HG03460 (cell line): ENCODE measurements at regions not wholly inside any gene's neighbourhood (a gene's known extent, or its start where the extent isn't known, plus 50 kb on each side); places are given as distances from the start of the nearest gene placed in this dataset.

Experiments used
- ATAC-seq: cut with Tn5 transposase; IDR thresholded peaks from one replicate; pipeline ENCODE4 v1.9.1; 2021; ENCODE audit not compliant: unreplicated experiment

DNA sequence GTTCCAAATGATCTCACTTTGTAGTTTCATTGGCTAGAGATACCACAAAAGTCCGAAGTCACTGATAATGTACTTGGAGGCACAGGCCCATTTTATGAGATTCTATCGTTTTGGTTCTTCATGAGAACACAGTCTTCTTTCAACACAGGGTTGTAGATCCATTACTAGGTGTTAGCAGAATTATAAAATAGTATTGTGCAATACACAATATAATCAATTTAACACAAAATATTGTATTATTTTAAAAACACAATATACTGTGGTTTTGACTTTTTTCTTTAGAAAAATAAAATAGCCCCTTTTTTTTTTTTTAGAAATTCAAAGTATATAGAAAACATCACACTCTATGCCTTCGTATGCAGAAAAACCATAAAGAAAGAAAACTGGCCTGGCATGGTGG lies 138.6 kb upstream of the TSC22D2 start:
- no peak for ATAC-seq

- no peak for ATAC-seq
Observed at GRCh38 chr3:150268426-150269391, 139.4 kb upstream of the TSC22D2 start.

DNA sequence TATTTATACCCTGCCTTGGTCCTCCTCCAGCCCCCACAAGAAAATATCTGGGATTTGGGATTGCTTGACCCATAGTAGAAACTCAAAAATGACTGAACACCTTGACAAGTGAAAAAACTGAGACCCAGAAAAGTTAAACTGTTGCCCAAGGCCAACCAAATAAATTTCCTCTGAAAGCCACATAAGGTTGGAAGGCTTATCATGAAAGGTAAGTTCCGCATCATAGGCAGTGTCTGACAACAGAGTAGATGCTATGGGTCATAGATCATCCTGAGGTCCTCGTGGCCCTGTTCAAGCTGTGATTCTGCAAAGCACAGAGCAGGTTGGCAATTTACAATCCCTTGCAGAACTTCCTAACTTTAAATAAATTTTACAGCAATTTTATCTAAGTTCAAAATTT lies 140.8 kb upstream of the TSC22D2 start:
- no peak for ATAC-seq

GRCh38 chr3:150265305-150265704 lies 142.8 kb upstream of the TSC22D2 start:
- no peak for ATAC-seq

DNA sequence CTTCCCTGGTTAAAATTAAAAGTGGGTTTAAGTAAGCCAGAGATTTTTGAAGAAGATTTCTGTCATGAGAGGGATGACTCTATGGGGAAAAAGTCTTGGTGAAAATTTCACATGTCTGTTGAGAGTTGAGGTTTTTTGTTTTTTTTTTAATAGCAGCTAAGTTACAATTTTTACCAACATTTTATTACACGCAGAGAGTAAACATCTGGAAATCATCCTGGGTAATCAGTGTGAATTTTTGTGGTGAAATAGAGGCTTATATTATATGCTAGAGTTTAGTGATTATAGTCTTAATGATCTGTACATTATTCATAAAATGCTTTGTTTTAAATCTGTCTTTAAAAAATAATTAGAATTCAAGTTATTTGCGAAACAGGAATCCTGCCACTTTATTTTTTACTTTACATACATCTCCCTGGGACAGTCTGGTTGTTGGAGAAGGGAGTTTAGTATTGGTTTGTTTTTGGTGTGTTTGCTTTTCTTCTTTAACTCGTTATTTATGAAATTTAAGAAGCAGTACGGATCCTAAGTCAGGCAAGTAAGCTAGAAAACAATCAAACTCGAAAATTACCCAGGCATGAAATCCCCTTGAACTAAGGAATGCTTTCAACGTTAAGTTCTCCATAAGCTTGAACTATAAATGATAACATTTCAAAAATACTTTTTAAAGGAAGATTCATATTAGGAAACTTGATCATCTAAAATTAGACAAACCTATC lies 143.4 kb upstream of the TSC22D2 start:
- ATAC-seq, result no peak

- ATAC-seq, result no peak
Observed at GRCh38 chr3:150261958-150262357, 146.1 kb upstream of the TSC22D2 start.

- no peak for ATAC-seq
Observed at GRCh38 chr3:150261418-150261817, 146.7 kb upstream of the TSC22D2 start.

DNA sequence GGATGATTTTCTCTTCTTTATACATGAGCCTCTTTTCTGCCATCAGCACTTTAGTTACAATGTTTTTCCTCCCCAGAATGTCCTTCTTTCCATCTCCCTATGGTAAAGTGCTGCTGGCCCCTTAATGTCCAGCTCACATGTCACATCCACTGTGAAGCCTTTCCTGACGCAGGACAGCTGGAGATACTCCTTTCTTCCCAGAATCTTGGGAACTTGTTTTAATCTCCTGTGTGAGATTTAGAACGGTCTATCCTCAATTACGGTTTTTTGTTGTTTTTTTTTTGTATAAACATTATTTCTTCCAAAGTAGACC lies 147.7 kb upstream of the TSC22D2 start:
- ATAC-seq, result no peak

- ATAC-seq, result no peak
Observed at GRCh38 chr3:150259526-150260397, 148.3 kb upstream of the TSC22D2 start.

DNA sequence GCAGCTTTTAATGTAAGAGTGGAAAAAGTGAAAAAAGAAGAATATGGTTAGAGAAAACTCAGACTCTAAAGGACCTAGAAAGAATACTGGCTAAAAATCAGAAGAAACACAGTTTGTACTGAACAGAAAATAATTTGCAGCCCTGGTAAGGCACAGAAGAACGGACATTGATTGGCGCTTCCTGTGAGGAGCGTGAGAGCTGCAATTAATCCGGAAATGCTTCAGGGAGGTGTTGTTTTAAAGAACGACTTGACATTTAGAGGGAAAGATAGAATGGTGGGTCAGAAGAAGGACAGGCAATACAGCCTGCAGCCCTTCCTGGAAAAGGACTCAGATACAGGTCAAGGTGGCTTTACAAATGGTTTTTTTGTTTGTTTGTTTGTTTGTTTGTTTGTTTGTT lies 151.3 kb upstream of the TSC22D2 start:
- no peak for ATAC-seq

GRCh38 chr3:150256318-150256717 lies 151.8 kb upstream of the TSC22D2 start:
- ATAC-seq, result no peak

DNA sequence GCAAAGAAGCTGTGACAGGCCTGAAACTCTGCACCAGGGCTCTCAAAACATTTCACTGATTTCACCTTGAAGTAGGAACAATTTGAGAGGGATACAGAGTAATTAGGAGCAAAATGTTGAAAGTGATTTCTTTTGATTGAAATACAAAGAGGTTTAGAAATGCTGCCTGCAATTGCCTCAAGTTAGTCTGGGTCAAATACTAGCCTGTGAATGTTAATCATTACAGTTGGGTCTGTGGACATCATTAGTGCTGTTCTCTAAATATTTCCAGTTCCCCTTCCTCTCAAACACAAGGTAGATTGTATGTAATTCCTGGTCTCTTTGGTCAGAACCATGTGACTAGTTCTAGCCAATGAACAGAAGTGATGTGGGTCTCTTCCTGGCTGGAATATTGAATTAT lies 152.3 kb upstream of the TSC22D2 start:
- ATAC-seq, result no peak

DNA sequence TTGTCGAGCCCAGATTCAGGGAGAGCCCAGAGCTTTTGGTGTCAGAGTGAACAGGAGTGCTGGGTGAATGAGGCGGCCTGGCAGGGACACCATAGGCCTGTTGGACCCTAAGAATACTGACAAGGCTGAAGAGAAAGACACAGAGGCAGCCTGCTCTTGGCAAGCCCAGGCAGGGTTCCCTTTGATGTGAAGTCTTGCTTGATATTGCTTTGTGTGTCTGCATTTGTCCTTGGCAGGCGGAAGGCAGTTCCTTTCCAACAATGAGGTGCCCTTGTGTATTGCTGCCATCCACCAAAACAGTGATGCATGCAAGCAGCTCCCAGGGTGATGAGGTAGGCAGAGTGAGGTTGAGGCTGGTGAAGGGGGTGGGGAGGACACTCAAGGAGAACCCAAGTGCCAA lies 152.7 kb upstream of the TSC22D2 start:
- ATAC-seq, result no peak

- no peak for ATAC-seq
Observed at GRCh38 chr3:150254309-150254708, 153.8 kb upstream of the TSC22D2 start.

GRCh38 chr3:150253622-150254021 lies 154.5 kb upstream of the TSC22D2 start:
- ATAC-seq, result no peak

GRCh38 chr3:150252462-150252861 lies 155.6 kb upstream of the TSC22D2 start:
- ATAC-seq, result no peak

- no peak for ATAC-seq
Observed at GRCh38 chr3:150251187-150252062, 156.7 kb upstream of the TSC22D2 start.

DNA sequence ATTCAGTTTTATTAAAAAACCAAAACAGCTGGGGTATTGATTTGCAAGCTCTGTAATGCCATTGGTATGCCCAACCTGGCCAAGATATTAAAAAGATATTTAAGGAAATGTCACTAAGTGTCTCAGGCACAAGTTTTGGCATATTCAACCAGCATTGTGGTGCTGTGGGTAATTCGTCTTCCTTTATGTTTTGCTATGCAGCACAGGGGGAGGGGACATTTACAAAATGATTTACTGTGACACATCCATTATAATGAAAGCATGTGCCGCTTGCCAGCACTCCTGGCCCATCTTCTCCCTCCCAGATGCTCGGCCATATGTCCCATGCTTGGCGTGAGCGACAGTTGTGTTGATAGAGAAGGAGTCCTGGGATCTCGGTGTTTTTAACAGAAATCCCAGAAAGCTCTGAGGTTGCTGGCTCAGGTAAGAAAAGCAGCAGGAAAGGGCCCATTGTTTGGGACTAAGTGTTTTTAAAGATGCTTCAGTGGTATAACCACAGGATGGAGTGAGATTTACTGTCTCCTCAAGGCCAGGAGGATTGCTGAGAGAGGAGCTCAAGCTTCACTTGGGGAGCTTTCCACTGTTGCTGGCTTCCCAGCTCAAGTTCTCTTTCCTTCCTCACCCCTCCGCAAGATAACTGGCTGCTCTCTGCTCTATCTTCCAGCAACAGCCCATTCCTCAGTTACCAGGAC lies 158.2 kb upstream of the TSC22D2 start:
- no peak for ATAC-seq

GRCh38 chr3:150248888-150249681 lies 159.0 kb upstream of the TSC22D2 start:
- ATAC-seq, result no peak
